GM12878 (cell line): ENCODE measurements at regions not wholly inside any gene's neighbourhood (a gene's known extent, or its start where the extent isn't known, plus 50 kb on each side); places are given as distances from the start of the nearest gene placed in this dataset.
A peak's percentile ranks its signal among the peaks of the same experiment; 100 is the strongest.

Source experiments
- ATAC-seq: fragments of 200-7000 bp; cut with Tn5 transposase; 3 replicates; pipeline ENCODE4 v1.9.1; 2020; ENCODE audit warnings: mild to moderate bottlenecking, moderate library complexity
- BruUV-seq: library from RNA; stranded (reverse); fragments of 400-500 nt; replicated peaks from 2 replicates; lab custom pipeline; 2021; lab: Mats Ljungman, UMichigan
- CTCF ChIA-PET: fragments of 300-600 bp; sonication (Branson Sonifier 250); formaldehyde crosslinking; extraction: SDS; loops from one replicate; lab custom pipeline; 2021; ENCODE audit warnings: inconsistent platforms; lab: Yijun Ruan, JAX
- POLR2A ChIA-PET: fragments of 350-600 bp; formaldehyde crosslinking; extraction: SDS; loops from one replicate; lab custom pipeline; 2021; ENCODE audit warnings: inconsistent platforms; lab: Charles Lee
- RAD21 ChIA-PET: fragments of 300-600 bp; sonication (Branson Sonifier 250); formaldehyde crosslinking; loops from one replicate; lab custom pipeline; 2023; ENCODE audit warnings: antibody characterized with exemption; ENCODE audit not compliant: unreplicated experiment; lab: Charles Lee
- SMC1A ChIA-PET: fragments of 300-600 bp; sonication (Branson Sonifier 250); formaldehyde crosslinking; loops from one replicate; lab custom pipeline; 2023; ENCODE audit not compliant: unreplicated experiment, uncharacterized antibody; lab: Charles Lee
- DNase-seq: peaks from one replicate; pipeline ENCODE4 v3.0.0-alpha.2; 2011; ENCODE audit warnings: low read depth, low spot score
- FAIRE-seq: peaks from 3 replicates; lab custom pipeline; 2011; peaks lifted over from hg19 to GRCh38; lab: Jason Lieb, UNC
- H2AFZ ChIP-seq: 2 replicates; pipeline ENCODE4 v1.6.0; 2011; ENCODE audit warnings: low read depth, low read length, control low read depth; ENCODE audit not compliant: control insufficient read depth
- H3K27ac ChIP-seq: 2 replicates; pipeline ENCODE4 v1.5.1; 2011; ENCODE audit warnings: control low read depth; ENCODE audit not compliant: control insufficient read depth, insufficient read depth
- H3K27me3 ChIP-seq, 2 experiments: replicated peaks in 1 of 2; 2 replicates each; pipeline versions ENCODE4 v1.6.0 to v1.6.1; 2011; ENCODE audit warnings: low read length in 1 of 2; ENCODE audit not compliant: control insufficient read depth in 2 of 2, insufficient read depth in 2 of 2
- H3K36me3 ChIP-seq, 2 experiments: 2 replicates each; pipeline ENCODE4 v1.5.1; 2011; ENCODE audit warnings: low read length in 1 of 2; ENCODE audit not compliant: control insufficient read depth in 2 of 2, insufficient read depth in 2 of 2
- H3K4me1 ChIP-seq: 2 replicates; pipeline ENCODE4 v1.6.1; 2011; ENCODE audit warnings: mild to moderate bottlenecking, low read length, moderate library complexity, mixed read lengths; ENCODE audit not compliant: control insufficient read depth, insufficient read depth
- H3K4me2 ChIP-seq: 2 replicates; pipeline ENCODE4 v1.6.0; 2011; ENCODE audit warnings: control low read depth; ENCODE audit not compliant: control insufficient read depth, insufficient read depth
- H3K4me3 ChIP-seq: fragments of 200-600 bp; sonication (generic); 2 replicates; pipeline ENCODE4 v1.5.1; 2016
- H3K79me2 ChIP-seq: 2 replicates; pipeline ENCODE4 v1.6.0; 2011; ENCODE audit warnings: low read length; ENCODE audit not compliant: control insufficient read depth, insufficient read depth
- H3K9ac ChIP-seq: 2 replicates; pipeline ENCODE4 v1.8.0; 2011; ENCODE audit warnings: low read length, control low read depth, mixed read lengths; ENCODE audit not compliant: control insufficient read depth, insufficient read depth
- H3K9me3 ChIP-seq: replicated peaks from 3 replicates; pipeline ENCODE4 v1.5.1; 2011; ENCODE audit warnings: mild to moderate bottlenecking, low read length; ENCODE audit not compliant: control insufficient read depth, insufficient read depth
- H4K20me1 ChIP-seq: 2 replicates; pipeline ENCODE4 v1.6.0; 2011; ENCODE audit not compliant: control insufficient read depth, insufficient read depth
- BCL11A ChIP-seq: IDR thresholded peaks from 2 replicates; pipeline ENCODE4 v1.6.1; 2011; ENCODE audit warnings: low read depth, low read length
- BCL3 ChIP-seq: IDR thresholded peaks from 2 replicates; pipeline ENCODE4 v1.6.1; 2011; ENCODE audit warnings: borderline replicate concordance, low read depth, mild to moderate bottlenecking, moderate library complexity, low read length; ENCODE audit not compliant: insufficient read depth, poor library complexity, severe bottlenecking
- KDM1A ChIP-seq: fragments of 200-600 bp; sonication (generic); IDR thresholded peaks from 2 replicates; pipeline ENCODE4 v1.6.1; 2016; ENCODE audit warnings: borderline replicate concordance
- MTA2 ChIP-seq: fragments of 450-650 bp; IDR thresholded peaks from 2 replicates; pipeline ENCODE4 v1.6.1; 2016; ENCODE audit warnings: low read depth, mild to moderate bottlenecking, moderate library complexity
- MYC ChIP-seq: IDR thresholded peaks from 2 replicates; pipeline ENCODE4 v1.6.1; 2011; ENCODE audit warnings: mild to moderate bottlenecking, low read length, moderate library complexity, inconsistent platforms; ENCODE audit not compliant: insufficient read depth, insufficient replicate concordance, insufficient read length, severe bottlenecking
- REST ChIP-seq: IDR thresholded peaks from 2 replicates; pipeline ENCODE4 v1.6.1; 2012; ENCODE audit warnings: mild to moderate bottlenecking, low read depth, low read length
- RUNX3 ChIP-seq: IDR thresholded peaks from 2 replicates; pipeline ENCODE4 v1.6.1; 2012; ENCODE audit warnings: low read length, inconsistent platforms
- SMAD1 ChIP-seq: fragments of 450-650 bp; IDR thresholded peaks from 2 replicates; pipeline ENCODE4 v1.6.1; 2018; ENCODE audit warnings: mild to moderate bottlenecking, low read depth; ENCODE audit not compliant: partially characterized antibody
- SUZ12 ChIP-seq: fragments of 200-600 bp; sonication (generic); IDR thresholded peaks from one replicate; pipeline ENCODE4 v1.6.1; 2018; ENCODE audit warnings: antibody characterized with exemption, mild to moderate bottlenecking; ENCODE audit not compliant: unreplicated experiment
- TARDBP ChIP-seq: IDR thresholded peaks from 2 replicates; pipeline ENCODE4 v1.6.1; 2016; ENCODE audit warnings: borderline replicate concordance
- TBL1XR1 ChIP-seq: IDR thresholded peaks from 2 replicates; pipeline ENCODE4 v1.6.1; 2012; ENCODE audit warnings: low read depth, low read length, improper control_type of control experiment
- ZBED1 ChIP-seq: IDR thresholded peaks from 2 replicates; pipeline ENCODE4 v1.6.1; 2016; ENCODE audit warnings: borderline replicate concordance
- ZBTB11 ChIP-seq: fragments of 450-650 bp; formaldehyde crosslinking; IDR thresholded peaks from 2 replicates; pipeline ENCODE4 v1.5.0; 2022; ENCODE audit warnings: mild to moderate bottlenecking, missing genetic modification characterization
- WGBS: methylation state at CpG from one replicate; pipeline ENCODE4 v1.1.6; 2016; ENCODE audit warnings: low lambda C conversion rate; ENCODE audit not compliant: insufficient replicate concordance, insufficient coverage; ENCODE audit errors: missing lambda C conversion rate; 5-methylcytosine and 5-hydroxymethylcytosine counted together
- in situ Hi-C: fragments of 300-500 bp; cut with MboI; formaldehyde crosslinking; loops from 9 replicates; pipeline ENCODE4 v1.14.3; 2018; ENCODE audit warnings: mixed read lengths
- intact Hi-C: fragments of 100-400 bp; cut with micrococcal nuclease; formaldehyde crosslinking; loops from one replicate; pipeline ENCODE4 v1.14.2; 2022; ENCODE audit not compliant: unreplicated experiment

GRCh38 chr10:123614888-123615287 lies 51.3 kb upstream of the GPR26 start:
- no TSS peak for BruUV-seq
- in situ Hi-C loops (no loop called here), intact Hi-C loops (no loop called here)
- no peak overlapping the region for H3K4me3 ChIP-seq
- H3K4me1 ChIP-seq, result no peaks in the 10 kb centered on the region
- H3K9me3 ChIP-seq, result no peaks in the 10 kb centered on the region
- no peak overlapping the region for H3K27ac ChIP-seq
- no peak overlapping the region for H3K9ac ChIP-seq
- H4K20me1 ChIP-seq, result no peaks in the 10 kb centered on the region
- WGBS, result 49% methylated on average over 12 of the region's 12 CpGs
- no peaks in the 10 kb centered on the region for H3K79me2 ChIP-seq
- ChIA-PET RAD21 (no interaction called here), POLR2A (no interaction called here), SMC1A (no interaction called here), CTCF (interaction anchor here (1.1 kb wide), 1 partner anchor 127 kb away, joined by 4 read pairs; no protein-coding TSS in a partner anchor)
- TF ChIP-seq RUNX3, result peak; percentile 58
- no peak for TF ChIP-seq MTA2
- no peak for TF ChIP-seq BCL11A
- no peak for TF ChIP-seq MYC
- no peak for TF ChIP-seq BCL3
- TF ChIP-seq REST, result peak; percentile 98
- no peak for TF ChIP-seq ZBED1
- TF ChIP-seq SMAD1, result no peak
- no peak for TF ChIP-seq TARDBP
- no peak for TF ChIP-seq KDM1A
- no peak for TF ChIP-seq ZBTB11 (CRISPR knock-in tag)
- no peak for TF ChIP-seq TBL1XR1
- TF ChIP-seq SUZ12, result no peak
- no peak for FAIRE-seq
- no peak overlapping the region for H3K4me2 ChIP-seq
- H3K27me3 ChIP-seq, result no peaks in the 10 kb centered on the region
- H3K36me3 ChIP-seq, result no peaks in the 10 kb centered on the region
- DNase-seq, result no peak
- peak; percentile 66 for ATAC-seq
- no peak overlapping the region for H2AFZ ChIP-seq
